Left lung (tissue), 4 donors: ENCODE measurements at regions not wholly inside any gene's neighbourhood (a gene's known extent, or its start where the extent isn't known, plus 50 kb on each side); places are given as distances from the start of the nearest gene placed in this dataset.

Experiments used
- ATAC-seq: fragments of 200-7000 bp; cut with Tn5 transposase; one replicate; pipeline ENCODE4 v1.9.1; 2020; ENCODE audit warnings: moderate library complexity
- DNase-seq, 4 donors: peaks; one replicate each; pipeline ENCODE4 v3.0.0-alpha.2; 2013 to 2020
- H3K27ac ChIP-seq, 2 donors: fragments of 200-600 bp; sonication (generic) in 1 of 2; one replicate each; pipeline versions ENCODE4 v1.5.0 to v1.8.0; 2020 to 2021
- H3K27me3 ChIP-seq, 2 donors: fragments of 200-600 bp; sonication (generic) in 1 of 2; one replicate each; pipeline versions ENCODE4 v1.5.0 to v1.8.0; 2020 to 2021
- H3K36me3 ChIP-seq, 2 donors: fragments of 200-600 bp; sonication (generic) in 1 of 2; one replicate each; pipeline versions ENCODE4 v1.5.0 to v1.8.0; 2020 to 2021
- H3K4me1 ChIP-seq, 2 donors: fragments of 200-600 bp; one replicate each; pipeline ENCODE4 v1.8.0; 2021
- H3K4me3 ChIP-seq, 2 donors: fragments of 200-600 bp; sonication (generic) in 1 of 2; one replicate each; pipeline versions ENCODE4 v1.5.0 to v1.8.0; 2020 to 2021; ENCODE audit warnings: mild to moderate bottlenecking in 1 of 2
- H3K9me3 ChIP-seq, 2 donors: fragments of 200-600 bp; sonication (generic) in 1 of 2; one replicate each; pipeline versions ENCODE4 v1.5.0 to v1.8.0; 2020 to 2021
- CTCF ChIP-seq, 2 donors: fragments of 200-600 bp; sonication (generic) in 1 of 2; IDR thresholded peaks; one replicate each; pipeline versions ENCODE4 v1.5.0 to v1.8.0; 2021; ENCODE audit warnings: antibody characterized with exemption in 2 of 2
- intact Hi-C, 2 donors: fragments of 100-400 bp; cut with DNase I; formaldehyde crosslinking; loops; one replicate each; pipeline versions ENCODE4 v1.11.2 to v1.14.2; 2022
- donor health status: DM: no; HTN: yes; CAD: no.
- donor health status: DM: no; HTN: no; CAD: no.

GRCh38 chrX:69379412-69379811 lies 124.7 kb upstream of the NALF2 start:
- H3K4me1 ChIP-seq: no peaks in the 10 kb centered on the region
- H3K9me3 ChIP-seq: no peaks in the 10 kb centered on the region
- no peak overlapping the region for H3K27ac ChIP-seq
- H3K27me3 ChIP-seq: no peaks in the 10 kb centered on the region
- no peak overlapping the region for H3K4me3 ChIP-seq
- intact Hi-C loops: no loop called here
- no peaks in the 10 kb centered on the region for H3K36me3 ChIP-seq
- DNase-seq: no peak
- TF ChIP-seq CTCF (IDR thresholded peaks at IDR 0.05): no peak
- ATAC-seq: no peak

- intact Hi-C loops: no loop called here
- H3K4me1 ChIP-seq: no peaks in the 10 kb centered on the region
- no peak overlapping the region for H3K27ac ChIP-seq
- DNase-seq (no peak), ATAC-seq (no peak)
- TF ChIP-seq CTCF (IDR thresholded peaks at IDR 0.05): no peak
- H3K4me3 ChIP-seq: no peak overlapping the region
- no peaks in the 10 kb centered on the region for H3K9me3 ChIP-seq
- H3K27me3 ChIP-seq: no peaks in the 10 kb centered on the region
- H3K36me3 ChIP-seq: no peaks in the 10 kb centered on the region
These were observed 129.6 kb upstream of the NALF2 start for GRCh38 chrX:69374569-69374968.

GRCh38 chrX:69372435-69372834 lies 131.7 kb upstream of the NALF2 start:
- Histone ChIP-seq H3K36me3 (no peaks in the 10 kb centered on the region), H3K4me1 (no peaks in the 10 kb centered on the region), H3K27me3 (peaks cover 0 to 3% of the 10 kb centered on the region in 2 donors), H3K4me3 (no peak overlapping the region), H3K9me3 (no peaks in the 10 kb centered on the region), H3K27ac (no peak overlapping the region)
- DNase-seq: no peak
- intact Hi-C loops: no loop called here
- TF ChIP-seq CTCF (IDR thresholded peaks at IDR 0.05): no peak
- ATAC-seq: no peak

GRCh38 chrX:69371159-69371558 lies 133.0 kb upstream of the NALF2 start:
- H3K4me1 ChIP-seq: no peaks in the 10 kb centered on the region
- no peak overlapping the region for H3K27ac ChIP-seq
- DNase-seq (no peak), ATAC-seq (no peak)
- intact Hi-C loops: no loop called here
- H3K4me3 ChIP-seq: no peak overlapping the region
- H3K9me3 ChIP-seq: no peaks in the 10 kb centered on the region
- peaks cover 0 to 3% of the 10 kb centered on the region in 2 donors for H3K27me3 ChIP-seq
- H3K36me3 ChIP-seq: no peaks in the 10 kb centered on the region
- no peak for TF ChIP-seq CTCF (IDR thresholded peaks at IDR 0.05)

- TF ChIP-seq CTCF (IDR thresholded peaks at IDR 0.05): no peak
- no peak for DNase-seq
- H3K27ac ChIP-seq: no peak overlapping the region
- ATAC-seq: no peak
- H3K27me3 ChIP-seq: peaks cover 0 to 3% of the 10 kb centered on the region in 2 donors
- H3K4me1 ChIP-seq: no peaks in the 10 kb centered on the region
- no peaks in the 10 kb centered on the region for H3K36me3 ChIP-seq
- H3K9me3 ChIP-seq: no peaks in the 10 kb centered on the region
- intact Hi-C loops: no loop called here
- no peak overlapping the region for H3K4me3 ChIP-seq
These were observed 134.1 kb upstream of the NALF2 start for GRCh38 chrX:69369999-69370398.
